Tibial nerve (tissue), 4 donors: ENCODE measurements at regions not wholly inside any gene's neighbourhood (a gene's known extent, or its start where the extent isn't known, plus 50 kb on each side); places are given as distances from the start of the nearest gene placed in this dataset.

Experiments
- CTCF ChIP-seq, 5 experiments: fragments of 200-600 bp in 3 of 5; fragments of 450-650 bp in 2 of 5; sonication (generic) in 3 of 5; IDR thresholded peaks; one replicate each; pipeline ENCODE4 v1.5.1; 2016 to 2019; ENCODE audit warnings: antibody characterized with exemption in 5 of 5, mild to moderate bottlenecking in 3 of 5, moderate library complexity in 2 of 5
- EP300 ChIP-seq, 2 donors: sonication (generic); formaldehyde crosslinking; IDR thresholded peaks; one replicate each; pipeline ENCODE4 v1.6.1; 2017; ENCODE audit warnings: antibody characterized with exemption in 2 of 2, mild to moderate bottlenecking in 1 of 2

GRCh38 chr14:56998728-56999127 lies 188.4 kb upstream of the OTX2 start:
- TF ChIP-seq CTCF (IDR thresholded peaks at IDR 0.05), result no peak
- no peak for TF ChIP-seq EP300 (IDR thresholded peaks at IDR 0.05)
